ENCODE measurements at regions not wholly inside any gene's neighbourhood (a gene's known extent, or its start where the extent isn't known, plus 50 kb on each side); places are given as distances from the start of the nearest gene placed in this dataset.

- Histone ChIP-seq H3K36me3 (ENCODE audit: control insufficient read depth, insufficient read depth, low read length) (no peaks in the 10 kb centered on the region), H3K4me1 (ENCODE audit: control insufficient read depth, insufficient read depth, low read length) (no peaks in the 10 kb centered on the region), H3K9me3 (replicated peaks; ENCODE audit: control insufficient read depth, low read depth, low read length) (no peaks in the 10 kb centered on the region), H3K4me3 (ENCODE audit: low read length) (no peak overlapping the region), H3K27me3 (ENCODE audit: control insufficient read depth, insufficient read depth, low read length) (no peaks in the 10 kb centered on the region), H3K27ac (ENCODE audit: low read length) (no peak overlapping the region)
- no CpG with 5 or more reads among the region's 3 CpGs for WGBS (ENCODE audit: insufficient coverage)
- peak; percentile 79 for DNase-seq
Observed at GRCh38 chr4:102439236-102439614, 61.9 kb upstream of the NFKB1 start.

GRCh38 chr4:102439812-102440211 lies 61.3 kb upstream of the NFKB1 start:
- Histone ChIP-seq H3K4me3 (ENCODE audit: low read length) (no peak overlapping the region), H3K4me1 (ENCODE audit: control insufficient read depth, insufficient read depth, low read length) (no peaks in the 10 kb centered on the region), H3K27me3 (ENCODE audit: control insufficient read depth, insufficient read depth, low read length) (no peaks in the 10 kb centered on the region), H3K36me3 (ENCODE audit: control insufficient read depth, insufficient read depth, low read length) (no peaks in the 10 kb centered on the region), H3K27ac (ENCODE audit: low read length) (no peak overlapping the region), H3K9me3 (replicated peaks; ENCODE audit: control insufficient read depth, low read depth, low read length) (no peaks in the 10 kb centered on the region)
- peak; percentile 60 for DNase-seq

GRCh38 chr4:102440498-102440897 lies 60.7 kb upstream of the NFKB1 start:
- no peak overlapping the region for H3K4me3 ChIP-seq (ENCODE audit: low read length)
- DNase-seq, result no peak
- no CpG with 5 or more reads among the region's 1 CpG for WGBS (ENCODE audit: insufficient coverage)
- no peaks in the 10 kb centered on the region for H3K36me3 ChIP-seq (ENCODE audit: control insufficient read depth, insufficient read depth, low read length)
- H3K9me3 ChIP-seq (replicated peaks; ENCODE audit: control insufficient read depth, low read depth, low read length), result no peaks in the 10 kb centered on the region
- H3K27ac ChIP-seq (ENCODE audit: low read length), result no peak overlapping the region
- no peaks in the 10 kb centered on the region for H3K27me3 ChIP-seq (ENCODE audit: control insufficient read depth, insufficient read depth, low read length)
- H3K4me1 ChIP-seq (ENCODE audit: control insufficient read depth, insufficient read depth, low read length), result no peaks in the 10 kb centered on the region

- WGBS (ENCODE audit: insufficient coverage), result 79% methylated on average over 5 of the region's 8 CpGs
- Histone ChIP-seq H3K27ac (ENCODE audit: low read length) (no peak overlapping the region), H3K36me3 (ENCODE audit: control insufficient read depth, insufficient read depth, low read length) (no peaks in the 10 kb centered on the region), H3K4me1 (ENCODE audit: control insufficient read depth, insufficient read depth, low read length) (no peaks in the 10 kb centered on the region), H3K27me3 (ENCODE audit: control insufficient read depth, insufficient read depth, low read length) (no peaks in the 10 kb centered on the region), H3K9me3 (replicated peaks; ENCODE audit: control insufficient read depth, low read depth, low read length) (no peaks in the 10 kb centered on the region), H3K4me3 (ENCODE audit: low read length) (no peak overlapping the region)
- DNase-seq, result no peak
Observed at GRCh38 chr4:102441978-102442911, 58.9 kb upstream of the NFKB1 start.

- no peaks in the 10 kb centered on the region for H3K27me3 ChIP-seq (ENCODE audit: control insufficient read depth, insufficient read depth, low read length)
- H3K9me3 ChIP-seq (replicated peaks; ENCODE audit: control insufficient read depth, low read depth, low read length), result no peaks in the 10 kb centered on the region
- H3K36me3 ChIP-seq (ENCODE audit: control insufficient read depth, insufficient read depth, low read length), result no peaks in the 10 kb centered on the region
- WGBS (ENCODE audit: insufficient coverage), result no CpG with 5 or more reads among the region's 4 CpGs
- H3K4me3 ChIP-seq (ENCODE audit: low read length), result no peak overlapping the region
- DNase-seq, result no peak
- H3K27ac ChIP-seq (ENCODE audit: low read length), result no peak overlapping the region
- H3K4me1 ChIP-seq (ENCODE audit: control insufficient read depth, insufficient read depth, low read length), result no peaks in the 10 kb centered on the region
Observed at GRCh38 chr4:102444752-102445151, 56.4 kb upstream of the NFKB1 start.

GRCh38 chr4:102445213-102445612 lies 55.9 kb upstream of the NFKB1 start:
- WGBS (ENCODE audit: insufficient coverage), result no CpG with 5 or more reads among the region's 2 CpGs
- no peaks in the 10 kb centered on the region for H3K27me3 ChIP-seq (ENCODE audit: control insufficient read depth, insufficient read depth, low read length)
- no peaks in the 10 kb centered on the region for H3K36me3 ChIP-seq (ENCODE audit: control insufficient read depth, insufficient read depth, low read length)

GRCh38 chr4:102447413-102447812 lies 53.7 kb upstream of the NFKB1 start:
- no CpG with 5 or more reads among the region's 4 CpGs for WGBS (ENCODE audit: insufficient coverage)
- H3K4me1 ChIP-seq (ENCODE audit: control insufficient read depth, insufficient read depth, low read length), result no peaks in the 10 kb centered on the region
- H3K27me3 ChIP-seq (ENCODE audit: control insufficient read depth, insufficient read depth, low read length), result no peaks in the 10 kb centered on the region
- no peak for DNase-seq
- H3K4me3 ChIP-seq (ENCODE audit: low read length), result no peak overlapping the region
- H3K36me3 ChIP-seq (ENCODE audit: control insufficient read depth, insufficient read depth, low read length), result no peaks in the 10 kb centered on the region
- no peak overlapping the region for H3K27ac ChIP-seq (ENCODE audit: low read length)
- H3K9me3 ChIP-seq (replicated peaks; ENCODE audit: control insufficient read depth, low read depth, low read length), result no peaks in the 10 kb centered on the region

More at GRCh38 chr4:102445213-102445612, 55.9 kb upstream of the NFKB1 start:
- Histone ChIP-seq H3K27ac (ENCODE audit: low read length) (no peak overlapping the region), H3K9me3 (replicated peaks; ENCODE audit: control insufficient read depth, low read depth, low read length) (no peaks in the 10 kb centered on the region), H3K4me1 (ENCODE audit: control insufficient read depth, insufficient read depth, low read length) (no peaks in the 10 kb centered on the region), H3K4me3 (ENCODE audit: low read length) (no peak overlapping the region)
- DNase-seq, result no peak

GRCh38 chr4:102449751-102450352 lies 51.3 kb upstream of the NFKB1 start:
- Histone ChIP-seq H3K27ac (ENCODE audit: low read length) (no peak overlapping the region), H3K4me1 (ENCODE audit: control insufficient read depth, insufficient read depth, low read length) (peaks cover 3% of the 10 kb centered on the region), H3K27me3 (ENCODE audit: control insufficient read depth, insufficient read depth, low read length) (no peaks in the 10 kb centered on the region), H3K9me3 (replicated peaks; ENCODE audit: control insufficient read depth, low read depth, low read length) (no peaks in the 10 kb centered on the region), H3K36me3 (ENCODE audit: control insufficient read depth, insufficient read depth, low read length) (no peaks in the 10 kb centered on the region), H3K4me3 (ENCODE audit: low read length) (no peak overlapping the region)
- no CpG with 5 or more reads among the region's 4 CpGs for WGBS (ENCODE audit: insufficient coverage)
- DNase-seq, result peak; percentile 75

- DNase-seq, result peak; percentile 25
- no peak overlapping the region for H3K4me3 ChIP-seq (ENCODE audit: low read length)
- no peaks in the 10 kb centered on the region for H3K36me3 ChIP-seq (ENCODE audit: control insufficient read depth, insufficient read depth, low read length)
- no CpG with 5 or more reads among the region's 4 CpGs for WGBS (ENCODE audit: insufficient coverage)
- H3K27me3 ChIP-seq (ENCODE audit: control insufficient read depth, insufficient read depth, low read length), result no peaks in the 10 kb centered on the region
- H3K27ac ChIP-seq (ENCODE audit: low read length), result no peak overlapping the region
- H3K4me1 ChIP-seq (ENCODE audit: control insufficient read depth, insufficient read depth, low read length), result peaks cover 14% of the 10 kb centered on the region
- H3K9me3 ChIP-seq (replicated peaks; ENCODE audit: control insufficient read depth, low read depth, low read length), result no peaks in the 10 kb centered on the region
Observed at GRCh38 chr4:102451266-102451665, 49.9 kb upstream of the NFKB1 start.

Data from muscle of leg (tissue), 3 donors.